Umbilical cord (tissue), 1 donor: ENCODE measurements at regions not wholly inside any gene's neighbourhood (a gene's known extent, or its start where the extent isn't known, plus 50 kb on each side); places are given as distances from the start of the nearest gene placed in this dataset.
"Not testable (repeated sequence)": the region's sequence is repeated elsewhere in the genome, so short reads cannot be mapped to it uniquely, and the experiment has no call there.

Experiments used
- DNase-seq: peaks from one replicate; pipeline ENCODE4 v3.0.0-alpha.2; 2015; ENCODE audit warnings: low spot score

GRCh38 chr11:23143022-23143421, 282.7 kb upstream of the CCDC179 start:
- DNase-seq = peak; percentile 49

GRCh38 chr11:23151819-23152218, 291.5 kb upstream of the CCDC179 start:
- DNase-seq = no peak

GRCh38 chr11:23155503-23155902, 295.2 kb upstream of the CCDC179 start:
- DNase-seq = no peak

GRCh38 chr11:23164022-23164421, 303.7 kb upstream of the CCDC179 start:
- no peak for DNase-seq

- DNase-seq = no peak
Measured at GRCh38 chr11:23166376-23166775, 306.1 kb upstream of the CCDC179 start.

- DNase-seq = no peak
Measured at GRCh38 chr11:23179609-23180008, 319.3 kb upstream of the CCDC179 start.

- DNase-seq = no peak
Measured at GRCh38 chr11:23181022-23181807, 320.9 kb upstream of the CCDC179 start.

GRCh38 chr11:23192256-23192655, 332.0 kb upstream of the CCDC179 start:
- DNase-seq = no peak

GRCh38 chr11:23201936-23202522, 341.8 kb upstream of the CCDC179 start:
- no peak for DNase-seq

- no peak for DNase-seq
Measured at GRCh38 chr11:23202611-23203010, 342.3 kb upstream of the CCDC179 start.

GRCh38 chr11:23205156-23205871, 345.0 kb upstream of the CCDC179 start:
- DNase-seq = no peak

- DNase-seq = no peak
Measured at GRCh38 chr11:23206741-23207336, 346.6 kb upstream of the CCDC179 start.

- DNase-seq = no peak
Measured at GRCh38 chr11:23211221-23211620, 350.9 kb upstream of the CCDC179 start.

- no peak for DNase-seq
Measured at GRCh38 chr11:23212807-23213206, 352.5 kb upstream of the CCDC179 start.

- DNase-seq = no peak
Measured at GRCh38 chr11:23217072-23217471, 356.8 kb upstream of the CCDC179 start.

- DNase-seq = not testable (repeated sequence)
Measured at GRCh38 chr11:23220086-23220485, 359.8 kb upstream of the CCDC179 start.

GRCh38 chr11:23221366-23221765, 361.1 kb upstream of the CCDC179 start:
- DNase-seq = no peak

GRCh38 chr11:23226331-23227077, 366.2 kb upstream of the CCDC179 start:
- DNase-seq = no peak

- DNase-seq = no peak
Measured at GRCh38 chr11:23227078-23227445, 366.8 kb upstream of the CCDC179 start.

GRCh38 chr11:23232652-23233051, 372.4 kb upstream of the CCDC179 start:
- no peak for DNase-seq

- DNase-seq = no peak
Measured at GRCh38 chr11:23233075-23233474, 372.8 kb upstream of the CCDC179 start.
